Gastrocnemius medialis (tissue), 4 donors: ENCODE measurements at regions not wholly inside any gene's neighbourhood (a gene's known extent, or its start where the extent isn't known, plus 50 kb on each side); places are given as distances from the start of the nearest gene placed in this dataset.

Source experiments
- ATAC-seq, 2 donors: fragments of 150-250 bp; one replicate each; pipeline ENCODE4 v1.9.1; 2016
- DNase-seq, 2 donors: peaks; one replicate each; pipeline ENCODE4 v3.0.0-alpha.2; 2019
- H3K27ac ChIP-seq, 4 donors: fragments of 200-600 bp; sonication (generic); 1 replicate in 1 of 4; 2 replicates in 3 of 4; pipeline ENCODE4 v1.5.1; 2016 to 2018; ENCODE audit warnings: mild to moderate bottlenecking in 2 of 4, moderate library complexity in 1 of 4
- H3K27me3 ChIP-seq, 3 donors: fragments of 200-600 bp; sonication (generic) in 2 of 3; 1 replicate in 1 of 3; 2 replicates in 2 of 3; pipeline versions ENCODE4 v1.5.1 to v1.6.0; 2016 to 2019; ENCODE audit warnings: mild to moderate bottlenecking in 1 of 3, moderate library complexity in 1 of 3
- H3K36me3 ChIP-seq, 2 donors: fragments of 200-600 bp; sonication (generic) in 1 of 2; one replicate each; pipeline ENCODE4 v1.5.1; 2017 to 2018
- H3K4me1 ChIP-seq, 2 donors: fragments of 200-600 bp; sonication (generic) in 1 of 2; one replicate each; pipeline ENCODE4 v1.5.1; 2016 to 2017; ENCODE audit warnings: mild to moderate bottlenecking in 2 of 2
- H3K4me3 ChIP-seq, 4 donors: fragments of 200-600 bp; sonication (generic) in 3 of 4; 1 replicate in 1 of 4; 2 replicates in 3 of 4; pipeline ENCODE4 v1.5.1; 2016 to 2019; ENCODE audit warnings: mild to moderate bottlenecking in 2 of 4
- H3K9me3 ChIP-seq, 3 donors: fragments of 200-600 bp; sonication (generic) in 2 of 3; 1 replicate in 1 of 3; 2 replicates in 2 of 3; pipeline ENCODE4 v1.5.1; 2016 to 2019
- POLR2A ChIP-seq, 2 donors: fragments of 450-650 bp; IDR thresholded peaks; one replicate each; pipeline ENCODE4 v1.6.1; 2017; ENCODE audit warnings: antibody characterized with exemption in 2 of 2, mild to moderate bottlenecking in 2 of 2, moderate library complexity in 2 of 2
- in situ Hi-C, 4 donors: fragments of 200-750 bp; cut with MboI; loops; one replicate each; pipeline versions ENCODE4 v1.15.0 to v1.8.0; 2017; ENCODE audit warnings: low sequenced_read_pairs in 4 of 4
- intact Hi-C: fragments of 100-400 bp; cut with DNase I; formaldehyde crosslinking; loops from one replicate; pipeline ENCODE4 v1.15.1; 2023; ENCODE audit warnings: low total_unique reads
- TF ChIP-seq, protein P1 (sequence below), 5 experiments: fragments of 450-650 bp in 3 of 5; fragments of 200-600 bp in 2 of 5; sonication (generic) in 2 of 5; IDR thresholded peaks in 4 of 5; conservative IDR thresholded peaks in 1 of 5; 1 replicate in 4 of 5; 2 replicates in 1 of 5; pipeline ENCODE4 v1.5.1; 2016 to 2019; ENCODE audit warnings: antibody characterized with exemption in 5 of 5, mild to moderate bottlenecking in 3 of 5, moderate library complexity in 3 of 5

- ATAC-seq (no peak), DNase-seq (no peak)
- Histone ChIP-seq H3K36me3 (no peaks in the 10 kb centered on the region), H3K27me3 (peaks cover 0 to 3% (median 0%) of the 10 kb centered on the region in 3 donors), H3K4me1 (no peaks in the 10 kb centered on the region), H3K27ac (no peak overlapping the region), H3K4me3 (no peak overlapping the region), H3K9me3 (no peaks in the 10 kb centered on the region)
- in situ Hi-C loops (no loop called here), intact Hi-C loops (no loop called here)
- TF ChIP-seq POLR2A (IDR thresholded peaks at IDR 0.05), result no peak
- TF ChIP-seq, protein P1, sequence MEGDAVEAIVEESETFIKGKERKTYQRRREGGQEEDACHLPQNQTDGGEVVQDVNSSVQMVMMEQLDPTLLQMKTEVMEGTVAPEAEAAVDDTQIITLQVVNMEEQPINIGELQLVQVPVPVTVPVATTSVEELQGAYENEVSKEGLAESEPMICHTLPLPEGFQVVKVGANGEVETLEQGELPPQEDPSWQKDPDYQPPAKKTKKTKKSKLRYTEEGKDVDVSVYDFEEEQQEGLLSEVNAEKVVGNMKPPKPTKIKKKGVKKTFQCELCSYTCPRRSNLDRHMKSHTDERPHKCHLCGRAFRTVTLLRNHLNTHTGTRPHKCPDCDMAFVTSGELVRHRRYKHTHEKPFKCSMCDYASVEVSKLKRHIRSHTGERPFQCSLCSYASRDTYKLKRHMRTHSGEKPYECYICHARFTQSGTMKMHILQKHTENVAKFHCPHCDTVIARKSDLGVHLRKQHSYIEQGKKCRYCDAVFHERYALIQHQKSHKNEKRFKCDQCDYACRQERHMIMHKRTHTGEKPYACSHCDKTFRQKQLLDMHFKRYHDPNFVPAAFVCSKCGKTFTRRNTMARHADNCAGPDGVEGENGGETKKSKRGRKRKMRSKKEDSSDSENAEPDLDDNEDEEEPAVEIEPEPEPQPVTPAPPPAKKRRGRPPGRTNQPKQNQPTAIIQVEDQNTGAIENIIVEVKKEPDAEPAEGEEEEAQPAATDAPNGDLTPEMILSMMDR (IDR thresholded peaks at IDR 0.05 in 4 of 5, conservative IDR thresholded peaks at IDR 0.05 in 1 of 5), result no peak
These were observed 299.6 kb upstream of the SP4 start for GRCh38 chr7:21128062-21128817.

DNA sequence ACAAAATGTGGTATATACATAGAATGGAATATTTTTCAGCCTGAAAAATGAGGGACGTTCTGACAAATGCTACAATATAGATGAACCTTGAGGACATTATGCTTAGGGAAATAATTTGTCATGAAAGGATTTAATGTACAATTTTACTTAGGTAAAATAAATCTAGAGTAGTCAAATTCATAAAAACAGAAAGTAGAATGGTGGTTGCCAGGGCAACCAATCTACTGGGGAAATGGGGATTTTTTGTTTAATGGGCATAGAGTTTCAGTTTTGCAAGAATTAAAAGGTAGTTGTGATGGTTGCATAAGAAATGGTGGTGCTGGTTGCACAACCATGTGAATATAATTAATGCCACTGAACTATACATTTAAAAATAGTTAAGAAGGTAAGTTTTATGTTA, 296.0 kb upstream of the SP4 start:
- in situ Hi-C loops, result no loop called here
- Histone ChIP-seq H3K27ac (no peak overlapping the region), H3K27me3 (peaks cover 0 to 3% (median 0%) of the 10 kb centered on the region in 3 donors), H3K36me3 (no peaks in the 10 kb centered on the region), H3K4me3 (no peak overlapping the region), H3K9me3 (no peaks in the 10 kb centered on the region), H3K4me1 (no peaks in the 10 kb centered on the region)
- DNase-seq (no peak), ATAC-seq (no peak)
- intact Hi-C loops, result no loop called here
- TF ChIP-seq, protein P1 (IDR thresholded peaks at IDR 0.05 in 4 of 5, conservative IDR thresholded peaks at IDR 0.05 in 1 of 5), result no peak
- no peak for TF ChIP-seq POLR2A (IDR thresholded peaks at IDR 0.05)

GRCh38 chr7:21134631-21135030, 293.3 kb upstream of the SP4 start:
- H3K9me3 ChIP-seq, result no peaks in the 10 kb centered on the region
- H3K27me3 ChIP-seq, result peaks cover 0 to 3% (median 0%) of the 10 kb centered on the region in 3 donors
- in situ Hi-C loops (no loop called here), intact Hi-C loops (no loop called here)
- DNase-seq (no peak), ATAC-seq (no peak)
- no peak overlapping the region for H3K27ac ChIP-seq
- H3K4me1 ChIP-seq, result no peaks in the 10 kb centered on the region
- no peaks in the 10 kb centered on the region for H3K36me3 ChIP-seq
- no peak overlapping the region for H3K4me3 ChIP-seq
- TF ChIP-seq, protein P1 (IDR thresholded peaks at IDR 0.05 in 4 of 5, conservative IDR thresholded peaks at IDR 0.05 in 1 of 5), result no peak
- TF ChIP-seq POLR2A (IDR thresholded peaks at IDR 0.05), result no peak

DNA sequence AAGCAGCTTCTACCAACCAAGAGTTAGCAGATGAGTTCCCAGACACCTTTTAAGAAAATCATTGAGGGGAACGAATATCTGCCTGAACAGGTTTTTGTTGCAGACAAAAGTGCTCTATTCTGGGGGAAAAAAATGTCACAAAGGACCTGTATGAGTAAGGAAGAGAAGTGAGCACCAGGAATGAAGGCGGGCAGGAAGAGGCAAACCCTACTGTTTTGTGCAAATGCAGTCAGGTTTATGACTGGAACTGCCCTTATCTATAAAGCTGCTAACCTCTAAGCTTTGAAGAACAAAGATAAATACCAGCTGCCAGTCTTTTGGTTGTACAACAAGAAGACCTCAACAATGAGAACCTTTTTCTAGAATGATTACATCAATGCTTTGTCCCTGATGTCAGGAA, 292.4 kb upstream of the SP4 start:
- TF ChIP-seq, protein P1 (IDR thresholded peaks at IDR 0.05 in 4 of 5, conservative IDR thresholded peaks at IDR 0.05 in 1 of 5), result no peak
- TF ChIP-seq POLR2A (IDR thresholded peaks at IDR 0.05), result no peak
- Histone ChIP-seq H3K4me3 (no peak overlapping the region), H3K4me1 (no peaks in the 10 kb centered on the region), H3K27ac (no peak overlapping the region), H3K27me3 (peaks cover 0 to 3% (median 0%) of the 10 kb centered on the region in 3 donors), H3K9me3 (no peaks in the 10 kb centered on the region), H3K36me3 (no peaks in the 10 kb centered on the region)
- in situ Hi-C loops, result no loop called here
- intact Hi-C loops, result no loop called here
- DNase-seq (no peak), ATAC-seq (no peak)

GRCh38 chr7:21137640-21138039, 290.2 kb upstream of the SP4 start:
- Histone ChIP-seq H3K27me3 (no peaks in the 10 kb centered on the region), H3K4me1 (no peaks in the 10 kb centered on the region), H3K36me3 (no peaks in the 10 kb centered on the region), H3K27ac (no peak overlapping the region), H3K9me3 (no peaks in the 10 kb centered on the region), H3K4me3 (no peak overlapping the region)
- no peak for DNase-seq
- intact Hi-C loops (no loop called here), in situ Hi-C loops (no loop called here)
- no peak for ATAC-seq
- no peak for TF ChIP-seq POLR2A (IDR thresholded peaks at IDR 0.05)
- TF ChIP-seq, protein P1 (IDR thresholded peaks at IDR 0.05 in 4 of 5, conservative IDR thresholded peaks at IDR 0.05 in 1 of 5), result no peak
